Suprapubic skin (tissue), 3 donors: ENCODE measurements at regions not wholly inside any gene's neighbourhood (a gene's known extent, or its start where the extent isn't known, plus 50 kb on each side); places are given as distances from the start of the nearest gene placed in this dataset.

ENCODE experiments used
- EP300 ChIP-seq: sonication (generic); formaldehyde crosslinking; IDR thresholded peaks from one replicate; pipeline ENCODE4 v1.6.1; 2017; ENCODE audit warnings: antibody characterized with exemption
- POLR2A ChIP-seq, 2 donors: fragments of 450-650 bp; IDR thresholded peaks; one replicate each; pipeline ENCODE4 v1.6.1; 2017; ENCODE audit warnings: antibody characterized with exemption in 2 of 2, mild to moderate bottlenecking in 2 of 2, moderate library complexity in 2 of 2
- TF ChIP-seq, protein P1 (sequence below), 2 donors: fragments of 200-600 bp in 1 of 2; fragments of 450-650 bp in 1 of 2; sonication (generic) in 1 of 2; IDR thresholded peaks; one replicate each; pipeline ENCODE4 v1.5.1; 2016 to 2019; ENCODE audit warnings: antibody characterized with exemption in 2 of 2, mild to moderate bottlenecking in 1 of 2, moderate library complexity in 1 of 2

DNA sequence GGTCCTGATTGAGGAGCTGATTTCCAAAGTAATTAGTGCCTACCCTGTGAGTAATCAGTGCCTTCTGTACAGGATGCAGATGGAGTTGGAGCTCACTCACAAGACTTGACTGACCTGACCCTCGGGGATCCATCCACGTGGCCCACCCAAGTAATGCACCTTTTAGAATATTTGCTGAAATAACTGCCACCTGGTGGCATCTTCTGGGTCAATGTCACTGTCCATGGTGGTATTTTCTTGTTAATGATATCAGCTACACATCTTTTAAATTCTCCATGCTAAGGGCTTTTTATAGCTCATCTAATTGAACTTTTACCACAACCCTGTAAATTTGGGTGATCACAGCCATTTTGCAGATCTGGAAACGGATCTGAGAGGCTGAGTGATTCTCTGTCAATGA lies 74.3 kb upstream of the ANKRD34C start:
- TF ChIP-seq, protein P1, sequence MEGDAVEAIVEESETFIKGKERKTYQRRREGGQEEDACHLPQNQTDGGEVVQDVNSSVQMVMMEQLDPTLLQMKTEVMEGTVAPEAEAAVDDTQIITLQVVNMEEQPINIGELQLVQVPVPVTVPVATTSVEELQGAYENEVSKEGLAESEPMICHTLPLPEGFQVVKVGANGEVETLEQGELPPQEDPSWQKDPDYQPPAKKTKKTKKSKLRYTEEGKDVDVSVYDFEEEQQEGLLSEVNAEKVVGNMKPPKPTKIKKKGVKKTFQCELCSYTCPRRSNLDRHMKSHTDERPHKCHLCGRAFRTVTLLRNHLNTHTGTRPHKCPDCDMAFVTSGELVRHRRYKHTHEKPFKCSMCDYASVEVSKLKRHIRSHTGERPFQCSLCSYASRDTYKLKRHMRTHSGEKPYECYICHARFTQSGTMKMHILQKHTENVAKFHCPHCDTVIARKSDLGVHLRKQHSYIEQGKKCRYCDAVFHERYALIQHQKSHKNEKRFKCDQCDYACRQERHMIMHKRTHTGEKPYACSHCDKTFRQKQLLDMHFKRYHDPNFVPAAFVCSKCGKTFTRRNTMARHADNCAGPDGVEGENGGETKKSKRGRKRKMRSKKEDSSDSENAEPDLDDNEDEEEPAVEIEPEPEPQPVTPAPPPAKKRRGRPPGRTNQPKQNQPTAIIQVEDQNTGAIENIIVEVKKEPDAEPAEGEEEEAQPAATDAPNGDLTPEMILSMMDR (IDR thresholded peaks at IDR 0.05) = no peak
- TF ChIP-seq POLR2A (IDR thresholded peaks at IDR 0.05) = no peak
- no peak for TF ChIP-seq EP300
